HG03103 (cell line): ENCODE measurements at regions not wholly inside any gene's neighbourhood (a gene's known extent, or its start where the extent isn't known, plus 50 kb on each side); places are given as distances from the start of the nearest gene placed in this dataset.

Experiments used
- ATAC-seq: cut with Tn5 transposase; IDR thresholded peaks from one replicate; pipeline ENCODE4 v1.9.1; 2021; ENCODE audit warnings: low read depth; ENCODE audit not compliant: unreplicated experiment

- no peak for ATAC-seq
These were observed 142.1 kb upstream of the FOXF1 start for GRCh38 chr16:86368261-86368660.

GRCh38 chr16:86370062-86370461 is 140.3 kb upstream of the FOXF1 start:
- no peak for ATAC-seq

GRCh38 chr16:86371083-86371803 is 139.1 kb upstream of the FOXF1 start:
- ATAC-seq, result no peak

- no peak for ATAC-seq
These were observed 138.1 kb upstream of the FOXF1 start for GRCh38 chr16:86372193-86372592.

- ATAC-seq, result no peak
These were observed 136.9 kb upstream of the FOXF1 start for GRCh38 chr16:86373276-86373901.

GRCh38 chr16:86374603-86375130 is 135.7 kb upstream of the FOXF1 start:
- ATAC-seq, result no peak

GRCh38 chr16:86375364-86375763 is 135.0 kb upstream of the FOXF1 start:
- no peak for ATAC-seq

GRCh38 chr16:86375851-86376250 is 134.5 kb upstream of the FOXF1 start:
- no peak for ATAC-seq

GRCh38 chr16:86376837-86377236 is 133.5 kb upstream of the FOXF1 start:
- ATAC-seq, result no peak

GRCh38 chr16:86377251-86378022 is 132.9 kb upstream of the FOXF1 start:
- ATAC-seq, result no peak

GRCh38 chr16:86378128-86378527 is 132.2 kb upstream of the FOXF1 start:
- no peak for ATAC-seq

GRCh38 chr16:86378831-86379504 is 131.4 kb upstream of the FOXF1 start:
- no peak for ATAC-seq

- no peak for ATAC-seq
These were observed 130.9 kb upstream of the FOXF1 start for GRCh38 chr16:86379505-86379846.

GRCh38 chr16:86380030-86380429 is 130.3 kb upstream of the FOXF1 start:
- ATAC-seq, result no peak

GRCh38 chr16:86381491-86381890 is 128.8 kb upstream of the FOXF1 start:
- ATAC-seq, result no peak

- no peak for ATAC-seq
These were observed 128.1 kb upstream of the FOXF1 start for GRCh38 chr16:86382067-86382773.

GRCh38 chr16:86382774-86383407 is 127.4 kb upstream of the FOXF1 start:
- no peak for ATAC-seq

GRCh38 chr16:86383488-86384262 is 126.7 kb upstream of the FOXF1 start:
- no peak for ATAC-seq

- ATAC-seq, result no peak
These were observed 126.1 kb upstream of the FOXF1 start for GRCh38 chr16:86384263-86384649.
